Activated naive CD8-positive, alpha-beta T cell treated with anti-CD3 and anti-CD28 coated beads, Interleukin-2, amount 10 ng/mL, durations not matched to agents 7 days and 5 days (primary cell): ENCODE measurements at regions not wholly inside any gene's neighbourhood (a gene's known extent, or its start where the extent isn't known, plus 50 kb on each side); places are given as distances from the start of the nearest gene placed in this dataset.
"Not testable (repeated sequence)": the region's sequence is repeated elsewhere in the genome, so short reads cannot be mapped to it uniquely, and the experiment has no call there.

Source experiments
- ATAC-seq: fragments of 150-1000 bp; cut with Tn5 transposase; one replicate; pipeline ENCODE4 v1.10.0; 2021; ENCODE audit warnings: low read depth, moderate library complexity
- POLR2A ChIA-PET: fragments of 350-600 bp; sonication (Branson Sonifier 250); formaldehyde crosslinking; loops from one replicate; lab custom pipeline; 2021; ENCODE audit warnings: antibody characterized with exemption; lab: Charles Lee
- DNase-seq: peaks from one replicate; pipeline ENCODE4 v3.0.0; 2021
- H3K27ac Mint-ChIP-seq: one replicate; pipeline ENCODE4 v1.8.0; 2022; ENCODE audit warnings: mild to moderate bottlenecking, mixed read lengths
- H3K27me3 Mint-ChIP-seq: one replicate; pipeline ENCODE4 v1.8.0; 2022; ENCODE audit warnings: mild to moderate bottlenecking, moderate library complexity, mixed read lengths
- H3K36me3 Mint-ChIP-seq: one replicate; pipeline ENCODE4 v1.8.0; 2021; ENCODE audit warnings: mild to moderate bottlenecking, mixed read lengths
- H3K4me1 Mint-ChIP-seq: one replicate; pipeline ENCODE4 v1.8.0; 2021; ENCODE audit warnings: mixed read lengths
- H3K4me3 Mint-ChIP-seq: one replicate; pipeline ENCODE4 v1.8.0; 2022; ENCODE audit warnings: mild to moderate bottlenecking, moderate library complexity, mixed read lengths
- H3K9me3 Mint-ChIP-seq: one replicate; pipeline ENCODE4 v1.8.0; 2021; ENCODE audit warnings: mixed read lengths

GRCh38 chr14:35969310-35969709 lies 143.2 kb downstream of the BRMS1L start:
- H3K27me3 Mint-ChIP-seq: peaks cover 23% of the 10 kb centered on the region
- POLR2A ChIA-PET: no interaction called here
- DNase-seq (no peak), ATAC-seq (no peak)
- H3K4me3 Mint-ChIP-seq: no peak overlapping the region
- H3K4me1 Mint-ChIP-seq: no peaks in the 10 kb centered on the region
- no peak overlapping the region for H3K27ac Mint-ChIP-seq
- H3K9me3 Mint-ChIP-seq: no peaks in the 10 kb centered on the region
- H3K36me3 Mint-ChIP-seq: no peaks in the 10 kb centered on the region

- Mint-ChIP-seq H3K9me3 (no peaks in the 10 kb centered on the region), H3K4me1 (no peaks in the 10 kb centered on the region), H3K4me3 (no peak overlapping the region), H3K36me3 (no peaks in the 10 kb centered on the region), H3K27me3 (peaks cover 15% of the 10 kb centered on the region), H3K27ac (no peak overlapping the region)
- ATAC-seq (no peak), DNase-seq (no peak)
- POLR2A ChIA-PET: no interaction called here
Observed at GRCh38 chr14:35965400-35965799, 139.3 kb downstream of the BRMS1L start.

GRCh38 chr14:35964697-35965286 lies 138.7 kb downstream of the BRMS1L start:
- Mint-ChIP-seq H3K4me3 (no peak overlapping the region), H3K27ac (no peak overlapping the region), H3K36me3 (no peaks in the 10 kb centered on the region), H3K4me1 (no peaks in the 10 kb centered on the region), H3K27me3 (peaks cover 13% of the 10 kb centered on the region), H3K9me3 (no peaks in the 10 kb centered on the region)
- POLR2A ChIA-PET: no interaction called here
- ATAC-seq (no peak), DNase-seq (no peak)

GRCh38 chr14:35963209-35963608 lies 137.1 kb downstream of the BRMS1L start:
- Mint-ChIP-seq H3K9me3 (no peaks in the 10 kb centered on the region), H3K36me3 (no peaks in the 10 kb centered on the region), H3K27me3 (peaks cover 6% of the 10 kb centered on the region), H3K4me3 (no peak overlapping the region), H3K27ac (no peak overlapping the region), H3K4me1 (no peaks in the 10 kb centered on the region)
- DNase-seq (no peak), ATAC-seq (no peak)
- POLR2A ChIA-PET: no interaction called here

- Mint-ChIP-seq H3K36me3 (no peaks in the 10 kb centered on the region), H3K4me1 (no peaks in the 10 kb centered on the region)
- no peak for ATAC-seq
Observed at GRCh38 chr14:35961697-35962274, 135.6 kb downstream of the BRMS1L start.

GRCh38 chr14:35959835-35960234 lies 133.7 kb downstream of the BRMS1L start:
- H3K27ac Mint-ChIP-seq: no peak overlapping the region
- no peak for DNase-seq
- H3K36me3 Mint-ChIP-seq: no peaks in the 10 kb centered on the region
- H3K27me3 Mint-ChIP-seq: peaks cover 2% of the 10 kb centered on the region
- POLR2A ChIA-PET: no interaction called here
- no peaks in the 10 kb centered on the region for H3K4me1 Mint-ChIP-seq
- no peaks in the 10 kb centered on the region for H3K9me3 Mint-ChIP-seq
- ATAC-seq: no peak
- H3K4me3 Mint-ChIP-seq: no peak overlapping the region

More at GRCh38 chr14:35961697-35962274, 135.6 kb downstream of the BRMS1L start:
- Mint-ChIP-seq H3K27ac (no peak overlapping the region), H3K27me3 (peaks cover 2% of the 10 kb centered on the region), H3K4me3 (no peak overlapping the region), H3K9me3 (no peaks in the 10 kb centered on the region)
- POLR2A ChIA-PET: no interaction called here
- no peak for DNase-seq

GRCh38 chr14:35958499-35958898 lies 132.4 kb downstream of the BRMS1L start:
- H3K9me3 Mint-ChIP-seq: no peaks in the 10 kb centered on the region
- H3K27ac Mint-ChIP-seq: no peak overlapping the region
- no peaks in the 10 kb centered on the region for H3K27me3 Mint-ChIP-seq
- ATAC-seq: no peak
- DNase-seq: no peak
- no peaks in the 10 kb centered on the region for H3K36me3 Mint-ChIP-seq
- no peak overlapping the region for H3K4me3 Mint-ChIP-seq
- no peaks in the 10 kb centered on the region for H3K4me1 Mint-ChIP-seq
- POLR2A ChIA-PET: no interaction called here

- H3K27me3 Mint-ChIP-seq: peaks cover 3% of the 10 kb centered on the region
- H3K9me3 Mint-ChIP-seq: no peaks in the 10 kb centered on the region
- DNase-seq: no peak
- POLR2A ChIA-PET: no interaction called here
- H3K36me3 Mint-ChIP-seq: no peaks in the 10 kb centered on the region
- no peak overlapping the region for H3K4me3 Mint-ChIP-seq
- ATAC-seq: no peak
- no peaks in the 10 kb centered on the region for H3K4me1 Mint-ChIP-seq
- no peak overlapping the region for H3K27ac Mint-ChIP-seq
Observed at GRCh38 chr14:35956376-35957085, 130.4 kb downstream of the BRMS1L start.

GRCh38 chr14:35952584-35952983 lies 126.4 kb downstream of the BRMS1L start:
- no peak overlapping the region for H3K4me3 Mint-ChIP-seq
- H3K9me3 Mint-ChIP-seq: no peaks in the 10 kb centered on the region
- no peak for ATAC-seq
- H3K27me3 Mint-ChIP-seq: peaks cover 3% of the 10 kb centered on the region
- no peaks in the 10 kb centered on the region for H3K36me3 Mint-ChIP-seq
- POLR2A ChIA-PET: no interaction called here
- no peak overlapping the region for H3K27ac Mint-ChIP-seq
- no peak for DNase-seq
- no peaks in the 10 kb centered on the region for H3K4me1 Mint-ChIP-seq

GRCh38 chr14:35949920-35950513 lies 123.9 kb downstream of the BRMS1L start:
- no peaks in the 10 kb centered on the region for H3K9me3 Mint-ChIP-seq
- POLR2A ChIA-PET: no interaction called here
- peaks cover 3% of the 10 kb centered on the region for H3K27me3 Mint-ChIP-seq
- no peak for ATAC-seq
- no peak overlapping the region for H3K4me3 Mint-ChIP-seq
- H3K36me3 Mint-ChIP-seq: no peaks in the 10 kb centered on the region
- no peak for DNase-seq
- H3K4me1 Mint-ChIP-seq: no peaks in the 10 kb centered on the region
- no peak overlapping the region for H3K27ac Mint-ChIP-seq

- POLR2A ChIA-PET, H3K9me3 Mint-ChIP-seq: not testable (repeated sequence)
Observed at GRCh38 chr14:35947983-35948382, 121.8 kb downstream of the BRMS1L start.

GRCh38 chr14:35944847-35945246 lies 118.7 kb downstream of the BRMS1L start:
- no peaks in the 10 kb centered on the region for H3K27me3 Mint-ChIP-seq
- ATAC-seq (no peak), DNase-seq (no peak)
- no peaks in the 10 kb centered on the region for H3K9me3 Mint-ChIP-seq
- POLR2A ChIA-PET: no interaction called here
- H3K4me1 Mint-ChIP-seq: peaks cover 2% of the 10 kb centered on the region
- H3K36me3 Mint-ChIP-seq: no peaks in the 10 kb centered on the region
- H3K4me3 Mint-ChIP-seq: no peak overlapping the region
- no peak overlapping the region for H3K27ac Mint-ChIP-seq

More at GRCh38 chr14:35947983-35948382, 121.8 kb downstream of the BRMS1L start:
- not testable (repeated sequence) for ATAC-seq, DNase-seq, H3K4me3 Mint-ChIP-seq, H3K27me3 Mint-ChIP-seq, H3K36me3 Mint-ChIP-seq, H3K4me1 Mint-ChIP-seq, H3K27ac Mint-ChIP-seq

- no peaks in the 10 kb centered on the region for H3K9me3 Mint-ChIP-seq
- ATAC-seq (peak; percentile 63), DNase-seq (no peak)
- peak overlapping the region; percentile 6 for H3K27ac Mint-ChIP-seq
- peak overlapping the region; percentile 28 for H3K4me3 Mint-ChIP-seq
- POLR2A ChIA-PET: no interaction called here
- H3K4me1 Mint-ChIP-seq: peaks cover 3% of the 10 kb centered on the region
- H3K27me3 Mint-ChIP-seq: no peaks in the 10 kb centered on the region
- no peaks in the 10 kb centered on the region for H3K36me3 Mint-ChIP-seq
Observed at GRCh38 chr14:35940291-35940690, 114.2 kb downstream of the BRMS1L start.

GRCh38 chr14:35938770-35939169 lies 112.6 kb downstream of the BRMS1L start:
- no peak overlapping the region for H3K4me3 Mint-ChIP-seq
- no peaks in the 10 kb centered on the region for H3K36me3 Mint-ChIP-seq
- POLR2A ChIA-PET: no interaction called here
- H3K9me3 Mint-ChIP-seq: no peaks in the 10 kb centered on the region
- peaks cover 12% of the 10 kb centered on the region for H3K4me1 Mint-ChIP-seq
- ATAC-seq: no peak
- DNase-seq: no peak
- H3K27ac Mint-ChIP-seq: no peak overlapping the region
- H3K27me3 Mint-ChIP-seq: no peaks in the 10 kb centered on the region
